Stomach (tissue), 4 donors: ENCODE measurements at regions not wholly inside any gene's neighbourhood (a gene's known extent, or its start where the extent isn't known, plus 50 kb on each side); places are given as distances from the start of the nearest gene placed in this dataset.

Experiments
- CTCF ChIP-seq, 7 experiments: fragments of 450-650 bp in 4 of 7; fragments of 200-600 bp in 3 of 7; sonication (generic) in 3 of 7; IDR thresholded peaks; one replicate each; pipeline ENCODE4 v1.5.1; 2016 to 2019; ENCODE audit warnings: antibody characterized with exemption in 7 of 7, control low read depth in 2 of 7, mild to moderate bottlenecking in 1 of 7
- EP300 ChIP-seq: sonication (generic); formaldehyde crosslinking; IDR thresholded peaks from one replicate; pipeline ENCODE4 v1.6.1; 2017; ENCODE audit warnings: antibody characterized with exemption
- POLR2A ChIP-seq, 4 donors: fragments of 450-650 bp; IDR thresholded peaks; one replicate each; pipeline ENCODE4 v1.6.1; 2016; ENCODE audit warnings: antibody characterized with exemption in 4 of 4, control low read depth in 2 of 4, mild to moderate bottlenecking in 1 of 4, moderate library complexity in 1 of 4
- POLR2AphosphoS5 ChIP-seq, 3 donors: sonication (generic); formaldehyde crosslinking; IDR thresholded peaks; one replicate each; pipeline ENCODE4 v1.6.1; 2016; ENCODE audit warnings: antibody characterized with exemption in 3 of 3

- TF ChIP-seq POLR2A (IDR thresholded peaks at IDR 0.05) (no peak), CTCF (IDR thresholded peaks at IDR 0.05) (no peak), POLR2AphosphoS5 (IDR thresholded peaks at IDR 0.05) (no peak), EP300 (no peak)
These were observed 70.2 kb downstream of the SLC25A47 start for GRCh38 chr14:100393362-100393761.
